DND-41 (cell line): ENCODE measurements at regions not wholly inside any gene's neighbourhood (a gene's known extent, or its start where the extent isn't known, plus 50 kb on each side); places are given as distances from the start of the nearest gene placed in this dataset.

Experiments
- EZH2 ChIP-seq: IDR thresholded peaks from 3 replicates; pipeline ENCODE4 v1.6.1; 2012; ENCODE audit warnings: borderline replicate concordance, low read depth, mild to moderate bottlenecking, moderate library complexity, low read length, inconsistent platforms; ENCODE audit not compliant: severe bottlenecking
- TF ChIP-seq, protein P1 (sequence below): IDR thresholded peaks from 2 replicates; pipeline ENCODE4 v1.5.1; 2012; ENCODE audit warnings: borderline replicate concordance, low read length, moderate library complexity, mild to moderate bottlenecking; ENCODE audit not compliant: poor library complexity, severe bottlenecking; ENCODE audit errors: extremely low read depth

DNA sequence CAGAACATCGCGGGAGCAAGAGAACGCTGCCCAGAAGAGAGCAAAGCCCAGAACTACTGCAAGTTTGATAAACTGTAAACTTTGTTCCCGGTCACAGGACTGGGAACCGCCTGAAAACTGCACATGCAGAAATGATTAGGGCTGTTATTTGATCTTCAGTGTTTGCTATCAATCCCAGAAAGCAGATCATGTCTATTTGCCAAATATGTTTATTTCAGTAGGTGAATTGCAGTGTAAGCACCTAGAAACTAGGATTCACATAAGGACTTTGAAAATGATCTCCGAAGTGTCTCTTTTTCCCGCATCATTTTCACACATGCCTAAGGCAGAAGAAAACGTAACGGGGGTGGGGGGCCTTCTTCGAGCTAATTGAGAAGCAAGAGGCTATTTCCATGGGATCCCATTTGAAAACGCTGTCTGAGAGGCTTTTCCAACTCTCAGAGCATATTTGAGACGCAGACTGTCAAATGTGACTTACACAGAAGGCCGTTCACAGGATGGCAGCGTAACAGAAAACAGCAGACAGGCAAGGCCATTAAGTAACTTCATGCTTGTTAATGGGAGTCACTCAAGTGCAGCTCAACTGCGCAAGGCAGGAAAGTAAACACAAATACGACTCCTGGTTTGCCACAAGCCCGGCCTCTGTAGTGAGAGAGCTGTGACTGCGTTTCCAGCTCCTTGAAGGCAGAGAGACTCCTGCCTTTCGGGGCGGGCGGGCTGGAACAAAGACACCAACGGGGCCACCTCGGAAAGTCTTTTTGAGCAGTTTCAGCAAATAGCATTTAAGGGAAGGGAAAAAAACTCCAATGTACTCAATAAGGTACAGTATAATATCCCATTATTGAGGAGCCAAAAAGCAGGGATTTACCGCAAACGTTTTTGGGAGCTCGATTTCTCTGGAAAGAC, 144.7 kb upstream of the ZNF217 start:
- TF ChIP-seq, protein P1, sequence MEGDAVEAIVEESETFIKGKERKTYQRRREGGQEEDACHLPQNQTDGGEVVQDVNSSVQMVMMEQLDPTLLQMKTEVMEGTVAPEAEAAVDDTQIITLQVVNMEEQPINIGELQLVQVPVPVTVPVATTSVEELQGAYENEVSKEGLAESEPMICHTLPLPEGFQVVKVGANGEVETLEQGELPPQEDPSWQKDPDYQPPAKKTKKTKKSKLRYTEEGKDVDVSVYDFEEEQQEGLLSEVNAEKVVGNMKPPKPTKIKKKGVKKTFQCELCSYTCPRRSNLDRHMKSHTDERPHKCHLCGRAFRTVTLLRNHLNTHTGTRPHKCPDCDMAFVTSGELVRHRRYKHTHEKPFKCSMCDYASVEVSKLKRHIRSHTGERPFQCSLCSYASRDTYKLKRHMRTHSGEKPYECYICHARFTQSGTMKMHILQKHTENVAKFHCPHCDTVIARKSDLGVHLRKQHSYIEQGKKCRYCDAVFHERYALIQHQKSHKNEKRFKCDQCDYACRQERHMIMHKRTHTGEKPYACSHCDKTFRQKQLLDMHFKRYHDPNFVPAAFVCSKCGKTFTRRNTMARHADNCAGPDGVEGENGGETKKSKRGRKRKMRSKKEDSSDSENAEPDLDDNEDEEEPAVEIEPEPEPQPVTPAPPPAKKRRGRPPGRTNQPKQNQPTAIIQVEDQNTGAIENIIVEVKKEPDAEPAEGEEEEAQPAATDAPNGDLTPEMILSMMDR, result no peak
- no peak for TF ChIP-seq EZH2
